PC-9 (cell line): ENCODE measurements at regions not wholly inside any gene's neighbourhood (a gene's known extent, or its start where the extent isn't known, plus 50 kb on each side); places are given as distances from the start of the nearest gene placed in this dataset.

ENCODE experiments used
- EZH2 ChIP-seq: fragments of 200-600 bp; sonication (generic); IDR thresholded peaks from 2 replicates; pipeline ENCODE4 v1.8.0; 2017; ENCODE audit warnings: antibody characterized with exemption, low read depth
- TF ChIP-seq, protein P1 (sequence below): fragments of 200-600 bp; sonication (generic); conservative IDR thresholded peaks from 2 replicates; pipeline ENCODE4 v1.6.1; 2017; ENCODE audit warnings: mixed run types, antibody characterized with exemption, mild to moderate bottlenecking, moderate library complexity

DNA sequence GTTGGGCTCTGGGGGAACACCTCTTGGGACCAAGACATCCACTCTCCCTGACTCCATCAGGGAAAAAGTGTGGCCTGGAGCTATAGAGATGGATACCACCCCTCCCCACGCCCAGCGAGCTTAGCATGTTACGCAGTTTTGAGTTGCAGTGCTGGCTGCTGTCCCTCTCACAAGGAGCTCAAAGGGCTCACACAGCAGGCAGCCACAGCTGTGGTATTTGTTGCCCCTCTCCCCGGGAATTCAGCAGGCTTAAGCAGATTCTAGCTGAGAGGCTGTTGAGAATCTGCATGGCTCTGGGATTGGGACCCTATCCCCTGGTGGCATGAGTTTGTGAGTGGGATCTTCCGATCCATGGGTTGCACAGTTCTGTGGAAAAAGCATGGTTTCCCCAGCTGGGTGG is 673.1 kb upstream of the FSHR start:
- TF ChIP-seq, protein P1, sequence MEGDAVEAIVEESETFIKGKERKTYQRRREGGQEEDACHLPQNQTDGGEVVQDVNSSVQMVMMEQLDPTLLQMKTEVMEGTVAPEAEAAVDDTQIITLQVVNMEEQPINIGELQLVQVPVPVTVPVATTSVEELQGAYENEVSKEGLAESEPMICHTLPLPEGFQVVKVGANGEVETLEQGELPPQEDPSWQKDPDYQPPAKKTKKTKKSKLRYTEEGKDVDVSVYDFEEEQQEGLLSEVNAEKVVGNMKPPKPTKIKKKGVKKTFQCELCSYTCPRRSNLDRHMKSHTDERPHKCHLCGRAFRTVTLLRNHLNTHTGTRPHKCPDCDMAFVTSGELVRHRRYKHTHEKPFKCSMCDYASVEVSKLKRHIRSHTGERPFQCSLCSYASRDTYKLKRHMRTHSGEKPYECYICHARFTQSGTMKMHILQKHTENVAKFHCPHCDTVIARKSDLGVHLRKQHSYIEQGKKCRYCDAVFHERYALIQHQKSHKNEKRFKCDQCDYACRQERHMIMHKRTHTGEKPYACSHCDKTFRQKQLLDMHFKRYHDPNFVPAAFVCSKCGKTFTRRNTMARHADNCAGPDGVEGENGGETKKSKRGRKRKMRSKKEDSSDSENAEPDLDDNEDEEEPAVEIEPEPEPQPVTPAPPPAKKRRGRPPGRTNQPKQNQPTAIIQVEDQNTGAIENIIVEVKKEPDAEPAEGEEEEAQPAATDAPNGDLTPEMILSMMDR, result no peak
- TF ChIP-seq EZH2, result no peak
